Calu3 (cell line): ENCODE measurements at regions not wholly inside any gene's neighbourhood (a gene's known extent, or its start where the extent isn't known, plus 50 kb on each side); places are given as distances from the start of the nearest gene placed in this dataset.

Experiments used
- BruUV-seq: library from RNA; stranded (reverse); fragments of 400-500 nt; replicated peaks from 2 replicates; lab custom pipeline; 2021; lab: Mats Ljungman, UMichigan
- CTCF ChIA-PET: fragments of 300-600 bp; sonication (Branson Sonifier 250); formaldehyde crosslinking; loops from one replicate; lab custom pipeline; 2022; ENCODE audit warnings: antibody characterized with exemption; lab: Charles Lee
- DNase-seq: peaks from one replicate; pipeline ENCODE4 v3.0.0; 2022
- H3K27ac Mint-ChIP-seq: one replicate; pipeline ENCODE4 v1.8.0; 2022; ENCODE audit warnings: mixed read lengths; ENCODE audit not compliant: unreplicated experiment
- H3K27me3 Mint-ChIP-seq: one replicate; pipeline ENCODE4 v1.8.0; 2022; ENCODE audit warnings: mixed read lengths; ENCODE audit not compliant: unreplicated experiment
- H3K36me3 Mint-ChIP-seq: one replicate; pipeline ENCODE4 v1.8.0; 2022; ENCODE audit warnings: mild to moderate bottlenecking, moderate library complexity, mixed read lengths; ENCODE audit not compliant: insufficient read depth, unreplicated experiment
- H3K4me1 Mint-ChIP-seq: one replicate; pipeline ENCODE4 v1.8.0; 2022; ENCODE audit warnings: mild to moderate bottlenecking, low read depth, mixed read lengths; ENCODE audit not compliant: unreplicated experiment
- H3K4me3 Mint-ChIP-seq: one replicate; pipeline ENCODE4 v1.8.0; 2022; ENCODE audit warnings: mild to moderate bottlenecking, low read depth, moderate library complexity, mixed read lengths; ENCODE audit not compliant: unreplicated experiment
- H3K9me3 Mint-ChIP-seq: one replicate; pipeline ENCODE4 v1.8.0; 2022; ENCODE audit warnings: low read depth, mixed read lengths; ENCODE audit not compliant: unreplicated experiment
- CTCF ChIP-seq: fragments of 200-600 bp; IDR thresholded peaks from one replicate; pipeline ENCODE4 v1.8.0; 2022; ENCODE audit warnings: antibody characterized with exemption; ENCODE audit not compliant: unreplicated experiment
- intact Hi-C: fragments of 100-400 bp; cut with micrococcal nuclease; formaldehyde crosslinking; loops from one replicate; pipeline ENCODE4 v1.10.0; 2022; ENCODE audit not compliant: unreplicated experiment

DNA sequence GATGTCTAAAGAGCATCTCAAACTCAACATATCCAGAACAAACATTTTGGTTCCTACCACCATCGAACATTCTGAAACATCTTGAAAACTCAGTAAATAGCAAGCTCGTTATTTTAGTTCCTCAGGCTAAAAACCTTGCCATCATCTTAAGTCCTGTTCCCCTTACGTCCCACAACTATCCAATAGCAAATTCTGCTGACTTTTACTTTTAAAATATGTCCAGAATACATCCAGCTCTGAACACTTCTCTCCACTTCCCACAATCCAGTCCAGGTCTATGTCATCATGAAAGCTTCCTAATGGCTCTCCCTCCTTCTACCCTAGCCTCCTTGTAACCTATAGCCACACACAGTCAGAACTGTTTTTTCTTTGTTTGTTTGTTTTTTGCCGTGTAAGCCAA, 279.9 kb downstream of the IPO8 start:
- DNase-seq = no peak
- no peak for TF ChIP-seq CTCF
- Mint-ChIP-seq H3K27me3 (no peaks in the 10 kb centered on the region), H3K9me3 (no peaks in the 10 kb centered on the region), H3K27ac (no peak overlapping the region), H3K4me3 (no peak overlapping the region), H3K36me3 (no peaks in the 10 kb centered on the region), H3K4me1 (no peaks in the 10 kb centered on the region)
- intact Hi-C loops = no loop called here
- CTCF ChIA-PET = no interaction called here
- no TSS peak for BruUV-seq

DNA sequence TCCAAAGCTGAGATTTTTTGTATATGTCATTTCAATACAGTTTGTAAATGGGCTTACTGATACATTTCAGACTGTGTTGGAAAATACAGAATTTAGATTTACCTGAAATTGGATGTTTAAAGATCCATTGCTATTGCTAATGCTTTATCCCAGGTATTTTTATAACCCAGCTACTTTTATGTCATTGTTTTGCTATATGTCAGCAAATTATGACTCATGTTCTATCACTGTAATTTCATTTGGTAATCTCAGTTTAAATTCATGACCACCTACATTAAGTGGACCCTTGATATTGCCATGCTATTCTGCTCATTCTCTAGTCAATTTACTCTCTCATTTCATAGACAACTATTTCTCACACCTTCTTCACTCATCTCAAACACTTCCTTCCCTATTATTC, 281.2 kb downstream of the IPO8 start:
- Mint-ChIP-seq H3K36me3 (no peaks in the 10 kb centered on the region), H3K4me1 (no peaks in the 10 kb centered on the region), H3K27ac (no peak overlapping the region), H3K27me3 (no peaks in the 10 kb centered on the region), H3K4me3 (no peak overlapping the region), H3K9me3 (no peaks in the 10 kb centered on the region)
- no TSS peak for BruUV-seq
- TF ChIP-seq CTCF = no peak
- intact Hi-C loops = no loop called here
- CTCF ChIA-PET = no interaction called here
- no peak for DNase-seq

GRCh38 chr12:30400349-30400748, 295.3 kb downstream of the IPO8 start:
- CTCF ChIA-PET = no interaction called here
- no peaks in the 10 kb centered on the region for H3K36me3 Mint-ChIP-seq
- TF ChIP-seq CTCF = no peak
- peaks cover 7% of the 10 kb centered on the region for H3K9me3 Mint-ChIP-seq
- H3K4me3 Mint-ChIP-seq = no peak overlapping the region
- intact Hi-C loops = no loop called here
- no peak overlapping the region for H3K27ac Mint-ChIP-seq
- no TSS peak for BruUV-seq
- no peak for DNase-seq
- H3K27me3 Mint-ChIP-seq = peaks cover 10% of the 10 kb centered on the region
- no peaks in the 10 kb centered on the region for H3K4me1 Mint-ChIP-seq

GRCh38 chr12:30399859-30400258, 295.8 kb downstream of the IPO8 start:
- H3K36me3 Mint-ChIP-seq = no peaks in the 10 kb centered on the region
- no peaks in the 10 kb centered on the region for H3K4me1 Mint-ChIP-seq
- H3K27me3 Mint-ChIP-seq = peaks cover 10% of the 10 kb centered on the region

More at GRCh38 chr12:30399859-30400258, 295.8 kb downstream of the IPO8 start:
- Mint-ChIP-seq H3K4me3 (no peak overlapping the region), H3K9me3 (peaks cover 7% of the 10 kb centered on the region), H3K27ac (no peak overlapping the region)
- no TSS peak for BruUV-seq
- CTCF ChIA-PET = no interaction called here
- no peak for DNase-seq
- intact Hi-C loops = no loop called here
- TF ChIP-seq CTCF = no peak
